Upper lobe of left lung (tissue), 4 donors: ENCODE measurements at regions not wholly inside any gene's neighbourhood (a gene's known extent, or its start where the extent isn't known, plus 50 kb on each side); places are given as distances from the start of the nearest gene placed in this dataset.

Source experiments
- EP300 ChIP-seq, 4 donors: sonication (generic); formaldehyde crosslinking; IDR thresholded peaks; one replicate each; pipeline ENCODE4 v1.5.1; 2017; ENCODE audit warnings: antibody characterized with exemption in 4 of 4, control low read depth in 2 of 4
- POLR2A ChIP-seq, 4 donors: fragments of 450-650 bp; IDR thresholded peaks; one replicate each; pipeline ENCODE4 v1.5.1; 2016 to 2017; ENCODE audit warnings: antibody characterized with exemption in 4 of 4, mild to moderate bottlenecking in 2 of 4
- POLR2AphosphoS5 ChIP-seq, 2 donors: sonication (generic); formaldehyde crosslinking; IDR thresholded peaks; one replicate each; pipeline ENCODE4 v1.5.1; 2017; ENCODE audit warnings: antibody characterized with exemption in 2 of 2
- TF ChIP-seq, protein P1 (sequence below), 6 experiments: fragments of 450-650 bp in 4 of 6; fragments of 200-600 bp in 2 of 6; sonication (generic) in 2 of 6; IDR thresholded peaks; one replicate each; pipeline ENCODE4 v1.5.1; 2016 to 2019; ENCODE audit warnings: antibody characterized with exemption in 6 of 6

DNA sequence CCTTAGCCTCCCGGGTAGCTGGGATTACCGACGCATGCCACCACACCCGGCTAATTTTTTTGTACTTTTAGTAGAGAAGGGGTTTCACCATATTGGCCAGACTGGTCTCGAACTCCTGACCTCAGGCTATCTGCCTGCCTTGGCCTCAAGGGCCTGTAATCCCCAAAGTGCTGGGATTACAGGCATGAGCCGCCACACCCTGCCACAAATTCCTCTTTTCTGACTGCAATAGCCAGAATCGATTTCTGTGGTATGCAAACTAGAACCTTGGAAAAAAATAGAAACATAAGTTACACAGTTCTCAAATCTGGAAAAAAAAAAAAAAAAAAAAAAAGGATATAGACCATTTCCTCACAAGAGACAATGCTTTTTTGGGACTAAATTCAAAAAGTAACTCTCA, 184.6 kb upstream of the EGLN3 start:
- no peak for TF ChIP-seq POLR2AphosphoS5 (IDR thresholded peaks at IDR 0.05)
- TF ChIP-seq, protein P1, sequence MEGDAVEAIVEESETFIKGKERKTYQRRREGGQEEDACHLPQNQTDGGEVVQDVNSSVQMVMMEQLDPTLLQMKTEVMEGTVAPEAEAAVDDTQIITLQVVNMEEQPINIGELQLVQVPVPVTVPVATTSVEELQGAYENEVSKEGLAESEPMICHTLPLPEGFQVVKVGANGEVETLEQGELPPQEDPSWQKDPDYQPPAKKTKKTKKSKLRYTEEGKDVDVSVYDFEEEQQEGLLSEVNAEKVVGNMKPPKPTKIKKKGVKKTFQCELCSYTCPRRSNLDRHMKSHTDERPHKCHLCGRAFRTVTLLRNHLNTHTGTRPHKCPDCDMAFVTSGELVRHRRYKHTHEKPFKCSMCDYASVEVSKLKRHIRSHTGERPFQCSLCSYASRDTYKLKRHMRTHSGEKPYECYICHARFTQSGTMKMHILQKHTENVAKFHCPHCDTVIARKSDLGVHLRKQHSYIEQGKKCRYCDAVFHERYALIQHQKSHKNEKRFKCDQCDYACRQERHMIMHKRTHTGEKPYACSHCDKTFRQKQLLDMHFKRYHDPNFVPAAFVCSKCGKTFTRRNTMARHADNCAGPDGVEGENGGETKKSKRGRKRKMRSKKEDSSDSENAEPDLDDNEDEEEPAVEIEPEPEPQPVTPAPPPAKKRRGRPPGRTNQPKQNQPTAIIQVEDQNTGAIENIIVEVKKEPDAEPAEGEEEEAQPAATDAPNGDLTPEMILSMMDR (IDR thresholded peaks at IDR 0.05), result no peak
- no peak for TF ChIP-seq POLR2A (IDR thresholded peaks at IDR 0.05)
- no peak for TF ChIP-seq EP300 (IDR thresholded peaks at IDR 0.05)
